Epithelial cell of prostate (primary cell): ENCODE measurements at regions not wholly inside any gene's neighbourhood (a gene's known extent, or its start where the extent isn't known, plus 50 kb on each side); places are given as distances from the start of the nearest gene placed in this dataset.

Experiments used
- DNase-seq: peaks from one replicate; pipeline ENCODE4 v3.0.0-alpha.2; 2011; ENCODE audit warnings: low read depth, low spot score
- H3K27ac ChIP-seq: fragments of 450-650 bp; 2 replicates; pipeline ENCODE4 v1.5.1; 2017; ENCODE audit warnings: mild to moderate bottlenecking

GRCh38 chr18:61039251-61039650 lies 294.0 kb upstream of the CDH20 start:
- H3K27ac ChIP-seq, result no peak overlapping the region
- no peak for DNase-seq

GRCh38 chr18:61047794-61048193 lies 285.4 kb upstream of the CDH20 start:
- H3K27ac ChIP-seq, result no peak overlapping the region
- no peak for DNase-seq

GRCh38 chr18:61057443-61057842 lies 275.8 kb upstream of the CDH20 start:
- no peak for DNase-seq
- H3K27ac ChIP-seq, result no peak overlapping the region

- DNase-seq, result no peak
- no peak overlapping the region for H3K27ac ChIP-seq
These were observed 271.0 kb upstream of the CDH20 start for GRCh38 chr18:61062258-61062657.

- H3K27ac ChIP-seq, result no peak overlapping the region
- DNase-seq, result no peak
These were observed 268.3 kb upstream of the CDH20 start for GRCh38 chr18:61064911-61065310.

- H3K27ac ChIP-seq, result no peak overlapping the region
- DNase-seq, result no peak
These were observed 256.2 kb upstream of the CDH20 start for GRCh38 chr18:61076986-61077385.

- H3K27ac ChIP-seq, result no peak overlapping the region
- DNase-seq, result no peak
These were observed 253.5 kb upstream of the CDH20 start for GRCh38 chr18:61079714-61080113.

- no peak overlapping the region for H3K27ac ChIP-seq
- no peak for DNase-seq
These were observed 252.2 kb upstream of the CDH20 start for GRCh38 chr18:61080954-61081528.

GRCh38 chr18:61082976-61083630 lies 250.1 kb upstream of the CDH20 start:
- H3K27ac ChIP-seq, result no peak overlapping the region

GRCh38 chr18:61085036-61085435 lies 248.2 kb upstream of the CDH20 start:
- peak; percentile 6 for DNase-seq
- no peak overlapping the region for H3K27ac ChIP-seq

More at GRCh38 chr18:61082976-61083630, 250.1 kb upstream of the CDH20 start:
- DNase-seq, result no peak

- no peak for DNase-seq
- no peak overlapping the region for H3K27ac ChIP-seq
These were observed 247.5 kb upstream of the CDH20 start for GRCh38 chr18:61085761-61086160.

- no peak overlapping the region for H3K27ac ChIP-seq
- no peak for DNase-seq
These were observed 246.6 kb upstream of the CDH20 start for GRCh38 chr18:61086657-61087056.

GRCh38 chr18:61091379-61091778 lies 241.9 kb upstream of the CDH20 start:
- DNase-seq, result no peak
- H3K27ac ChIP-seq, result no peak overlapping the region

GRCh38 chr18:61093965-61094364 lies 239.3 kb upstream of the CDH20 start:
- no peak overlapping the region for H3K27ac ChIP-seq
- no peak for DNase-seq

GRCh38 chr18:61096226-61096625 lies 237.0 kb upstream of the CDH20 start:
- H3K27ac ChIP-seq, result no peak overlapping the region
- no peak for DNase-seq

GRCh38 chr18:61107113-61107512 lies 226.1 kb upstream of the CDH20 start:
- no peak for DNase-seq
- no peak overlapping the region for H3K27ac ChIP-seq

- no peak for DNase-seq
- no peak overlapping the region for H3K27ac ChIP-seq
These were observed 224.5 kb upstream of the CDH20 start for GRCh38 chr18:61108706-61109105.

GRCh38 chr18:61123309-61123708 lies 209.9 kb upstream of the CDH20 start:
- H3K27ac ChIP-seq, result no peak overlapping the region
- no peak for DNase-seq

GRCh38 chr18:61127714-61128467 lies 205.3 kb upstream of the CDH20 start:
- no peak overlapping the region for H3K27ac ChIP-seq

GRCh38 chr18:61129001-61129400 lies 204.2 kb upstream of the CDH20 start:
- no peak for DNase-seq
- H3K27ac ChIP-seq, result no peak overlapping the region

More at GRCh38 chr18:61127714-61128467, 205.3 kb upstream of the CDH20 start:
- DNase-seq, result no peak

GRCh38 chr18:61132031-61132430 lies 201.2 kb upstream of the CDH20 start:
- no peak for DNase-seq

More at GRCh38 chr18:61132031-61132430, 201.2 kb upstream of the CDH20 start:
- no peak overlapping the region for H3K27ac ChIP-seq
